ENCODE measurements at regions not wholly inside any gene's neighbourhood (a gene's known extent, or its start where the extent isn't known, plus 50 kb on each side); places are given as distances from the start of the nearest gene placed in this dataset.

DNA sequence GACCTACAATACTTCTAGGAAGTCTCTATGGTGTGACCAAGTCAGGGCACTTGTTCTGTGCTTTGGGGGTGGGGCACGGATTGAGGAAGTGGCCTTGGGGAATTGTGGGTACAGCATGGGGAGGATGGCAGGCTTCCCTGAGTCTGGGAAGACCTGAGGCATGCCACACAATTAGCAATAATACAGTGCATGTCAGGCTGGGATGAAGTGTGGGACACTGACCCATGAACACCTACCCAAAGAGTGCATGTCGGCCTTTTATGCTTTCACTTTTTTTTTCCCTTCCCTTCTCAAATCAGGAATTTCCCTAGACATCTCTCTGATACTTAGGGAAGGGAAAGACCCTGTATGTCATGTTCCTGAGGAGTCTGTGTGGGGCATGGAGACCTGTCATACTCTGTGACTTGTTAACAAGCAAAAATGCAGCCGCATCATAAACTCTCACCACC, 146.4 kb downstream of the PALM2AKAP2 start:
- H3K4me1 Mint-ChIP-seq (ENCODE audit: low read depth): no peaks in the 10 kb centered on the region
- DNase-seq (no peak), ATAC-seq (no peak)
- H3K4me3 Mint-ChIP-seq: no peak overlapping the region
- no peaks in the 10 kb centered on the region for H3K36me3 Mint-ChIP-seq (ENCODE audit: low read depth)
- intact Hi-C loops (cut with micrococcal nuclease): no loop called here
- no peaks in the 10 kb centered on the region for H3K9me3 Mint-ChIP-seq
- TF ChIP-seq, protein P1, sequence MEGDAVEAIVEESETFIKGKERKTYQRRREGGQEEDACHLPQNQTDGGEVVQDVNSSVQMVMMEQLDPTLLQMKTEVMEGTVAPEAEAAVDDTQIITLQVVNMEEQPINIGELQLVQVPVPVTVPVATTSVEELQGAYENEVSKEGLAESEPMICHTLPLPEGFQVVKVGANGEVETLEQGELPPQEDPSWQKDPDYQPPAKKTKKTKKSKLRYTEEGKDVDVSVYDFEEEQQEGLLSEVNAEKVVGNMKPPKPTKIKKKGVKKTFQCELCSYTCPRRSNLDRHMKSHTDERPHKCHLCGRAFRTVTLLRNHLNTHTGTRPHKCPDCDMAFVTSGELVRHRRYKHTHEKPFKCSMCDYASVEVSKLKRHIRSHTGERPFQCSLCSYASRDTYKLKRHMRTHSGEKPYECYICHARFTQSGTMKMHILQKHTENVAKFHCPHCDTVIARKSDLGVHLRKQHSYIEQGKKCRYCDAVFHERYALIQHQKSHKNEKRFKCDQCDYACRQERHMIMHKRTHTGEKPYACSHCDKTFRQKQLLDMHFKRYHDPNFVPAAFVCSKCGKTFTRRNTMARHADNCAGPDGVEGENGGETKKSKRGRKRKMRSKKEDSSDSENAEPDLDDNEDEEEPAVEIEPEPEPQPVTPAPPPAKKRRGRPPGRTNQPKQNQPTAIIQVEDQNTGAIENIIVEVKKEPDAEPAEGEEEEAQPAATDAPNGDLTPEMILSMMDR (IDR thresholded peaks at IDR 0.05): no peak
- ChIA-PET CTCF (no interaction called here), POLR2A (no interaction called here)
- no peak overlapping the region for H3K27ac Mint-ChIP-seq
- H3K27me3 Mint-ChIP-seq: peaks cover 5% of the 10 kb centered on the region

DNA sequence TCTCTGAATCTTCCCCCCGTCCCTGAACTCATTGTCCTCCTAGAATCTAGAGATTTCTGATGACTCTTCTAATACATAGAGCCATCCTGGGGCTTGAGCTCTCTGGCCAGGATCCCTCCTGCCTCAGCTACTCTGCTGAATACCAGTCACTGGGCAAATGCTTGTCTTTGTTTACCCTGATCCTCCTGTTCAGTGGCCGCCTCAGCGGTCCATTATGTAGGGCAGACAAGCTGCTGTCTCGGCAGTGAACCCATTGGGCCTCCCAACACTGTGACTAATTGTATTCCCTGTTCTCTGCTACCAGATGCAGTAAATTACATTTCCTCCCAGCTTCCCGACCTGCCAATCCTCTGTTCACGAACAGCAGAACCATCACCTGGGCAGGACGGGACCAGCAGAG, 151.6 kb downstream of the PALM2AKAP2 start:
- H3K27me3 Mint-ChIP-seq: peaks cover 4% of the 10 kb centered on the region
- ChIA-PET CTCF (interaction anchor here (1.0 kb wide), 1 partner anchor 14 kb away, joined by 3 read pairs; no protein-coding TSS in a partner anchor), POLR2A (no interaction called here)
- no peak for DNase-seq
- no peak overlapping the region for H3K4me3 Mint-ChIP-seq
- TF ChIP-seq, protein P1 (IDR thresholded peaks at IDR 0.05): no peak
- H3K27ac Mint-ChIP-seq: no peak overlapping the region
- ATAC-seq: no peak
- H3K36me3 Mint-ChIP-seq (ENCODE audit: low read depth): no peaks in the 10 kb centered on the region
- intact Hi-C loops (cut with micrococcal nuclease): no loop called here
- H3K4me1 Mint-ChIP-seq (ENCODE audit: low read depth): peaks cover 16% of the 10 kb centered on the region
- no peaks in the 10 kb centered on the region for H3K9me3 Mint-ChIP-seq

DNA sequence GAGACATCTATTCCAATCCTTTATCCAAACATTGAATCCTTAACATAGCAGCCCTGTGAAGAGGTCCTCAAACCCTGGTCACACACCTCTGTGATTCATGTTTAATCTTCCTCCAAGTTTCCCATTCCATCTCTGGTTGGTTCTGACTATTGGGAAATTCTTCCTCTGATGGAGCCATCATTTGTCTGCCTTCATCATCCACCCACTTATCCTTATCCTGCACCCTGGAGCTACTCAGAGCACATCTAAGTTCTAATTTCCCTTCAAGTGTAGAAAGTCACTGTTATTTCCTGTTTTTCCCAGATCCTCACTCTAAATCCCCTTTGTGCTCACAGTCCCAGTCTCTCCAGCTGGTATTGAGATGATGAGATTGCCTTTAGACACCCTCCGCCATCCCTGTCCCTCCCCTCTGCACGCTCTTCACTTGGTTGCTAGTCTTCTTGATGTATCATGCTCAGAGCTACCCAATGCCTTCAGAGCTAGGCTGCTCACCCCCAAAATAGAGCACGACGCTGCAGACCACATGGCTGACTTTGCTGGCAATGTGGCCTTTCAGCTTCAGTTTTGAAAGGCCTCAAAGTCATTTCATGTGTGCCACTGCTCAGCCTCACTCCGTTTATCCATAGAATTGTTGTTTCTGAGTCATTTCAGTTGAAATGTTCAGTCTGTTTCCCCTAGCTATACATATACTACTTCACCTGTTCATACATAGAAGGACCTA, 154.3 kb downstream of the PALM2AKAP2 start:
- Mint-ChIP-seq H3K9me3 (no peaks in the 10 kb centered on the region), H3K27me3 (peaks cover 4% of the 10 kb centered on the region), H3K4me1 (ENCODE audit: low read depth) (peaks cover 22% of the 10 kb centered on the region), H3K27ac (peak overlapping the region; percentile 12), H3K36me3 (ENCODE audit: low read depth) (no peaks in the 10 kb centered on the region), H3K4me3 (no peak overlapping the region)
- DNase-seq (peak; percentile 46), ATAC-seq (peak; percentile 71)
- TF ChIP-seq, protein P1 (IDR thresholded peaks at IDR 0.05): no peak
- ChIA-PET POLR2A (no interaction called here), CTCF (interaction anchor here (0.9 to 1.3 kb wide), 2 partner anchors 11 to 31 kb away, joined by 3 to 4 read pairs; no protein-coding TSS in a partner anchor)
- intact Hi-C loops (cut with micrococcal nuclease): no loop called here

DNA sequence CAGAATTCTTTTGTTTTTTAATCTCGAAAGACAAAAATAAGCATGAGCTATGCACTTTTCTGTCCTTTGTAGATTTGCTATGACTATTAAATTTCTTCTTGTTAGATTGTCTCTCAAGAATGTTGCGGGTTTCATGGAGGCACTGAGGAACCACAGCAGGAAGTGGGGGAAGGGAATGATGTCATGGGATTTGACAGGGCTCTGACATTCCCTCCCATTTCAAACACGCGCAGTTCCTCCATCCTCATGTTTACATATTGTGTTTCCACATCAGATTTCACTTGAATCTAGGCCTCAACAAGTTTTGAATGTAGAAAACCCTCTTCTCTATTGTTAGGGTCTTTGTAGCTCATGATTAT, 154.8 kb downstream of the PALM2AKAP2 start:
- ATAC-seq (no peak), DNase-seq (no peak)
- TF ChIP-seq, protein P1 (IDR thresholded peaks at IDR 0.05): no peak
- no peaks in the 10 kb centered on the region for H3K9me3 Mint-ChIP-seq
- H3K27ac Mint-ChIP-seq: peak overlapping the region; percentile 12
- CTCF ChIA-PET: interaction anchor here (0.9 to 1.3 kb wide), 2 partner anchors 12 to 31 kb away, joined by 3 to 4 read pairs; no protein-coding TSS in a partner anchor
- POLR2A ChIA-PET: no interaction called here
- peaks cover 22% of the 10 kb centered on the region for H3K4me1 Mint-ChIP-seq (ENCODE audit: low read depth)
- peaks cover 4% of the 10 kb centered on the region for H3K27me3 Mint-ChIP-seq
- intact Hi-C loops (cut with micrococcal nuclease): no loop called here
- no peaks in the 10 kb centered on the region for H3K36me3 Mint-ChIP-seq (ENCODE audit: low read depth)
- no peak overlapping the region for H3K4me3 Mint-ChIP-seq

DNA sequence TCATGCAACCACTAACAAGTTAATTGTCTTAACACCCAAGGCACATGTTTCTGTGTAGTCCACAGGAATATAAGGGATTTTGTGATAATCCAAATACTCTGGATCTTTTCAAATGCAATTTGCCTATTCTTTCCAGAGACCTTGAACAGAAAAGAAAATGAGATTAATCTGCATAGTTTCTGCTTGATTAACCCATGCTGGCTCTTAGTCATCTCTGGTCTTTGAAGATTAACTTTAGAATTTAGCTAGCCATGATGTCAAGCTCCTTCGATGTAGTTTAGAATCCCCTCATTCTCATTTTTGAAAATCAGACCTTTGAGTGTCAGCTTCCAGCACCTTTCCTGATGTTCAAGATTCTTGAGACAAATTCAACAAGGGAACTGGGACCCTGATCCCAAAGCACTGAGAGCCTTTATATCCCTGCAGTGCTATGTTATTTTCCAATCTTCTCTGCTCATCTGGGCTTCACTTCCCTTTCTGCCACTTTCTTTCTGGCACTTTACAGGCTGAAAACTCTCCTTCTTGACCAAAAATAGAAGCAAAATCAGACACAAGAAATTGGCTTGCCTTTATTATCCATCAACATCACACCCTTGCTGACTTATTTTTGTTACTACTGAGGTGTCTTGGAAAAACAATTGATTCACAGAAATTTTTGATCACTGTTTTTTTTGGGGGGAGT, 155.5 kb downstream of the PALM2AKAP2 start:
- H3K27me3 Mint-ChIP-seq: peaks cover 3% of the 10 kb centered on the region

More for the DNA sequence above, 155.5 kb downstream of the PALM2AKAP2 start:
- CTCF ChIA-PET: no interaction called here
- H3K36me3 Mint-ChIP-seq (ENCODE audit: low read depth): no peaks in the 10 kb centered on the region
- peaks cover 22% of the 10 kb centered on the region for H3K4me1 Mint-ChIP-seq (ENCODE audit: low read depth)
- no peak for ATAC-seq
- no peaks in the 10 kb centered on the region for H3K9me3 Mint-ChIP-seq
- no peak overlapping the region for H3K27ac Mint-ChIP-seq
- POLR2A ChIA-PET: no interaction called here
- intact Hi-C loops (cut with micrococcal nuclease): no loop called here
- TF ChIP-seq, protein P1 (IDR thresholded peaks at IDR 0.05): no peak
- H3K4me3 Mint-ChIP-seq: no peak overlapping the region
- DNase-seq: no peak

Data from activated CD8-positive, alpha-beta T cell treated with anti-CD3 and anti-CD28 coated beads for 36 hours (primary cell).